ENCODE measurements at regions not wholly inside any gene's neighbourhood (a gene's known extent, or its start where the extent isn't known, plus 50 kb on each side); places are given as distances from the start of the nearest gene placed in this dataset.
"Not testable (repeated sequence)": the region's sequence is repeated elsewhere in the genome, so short reads cannot be mapped to it uniquely, and the experiment has no call there.

GRCh38 chr5:130514984-130515690, 610.9 kb downstream of the CHSY3 start:
- no peaks in the 10 kb centered on the region for H3K36me3 Mint-ChIP-seq (ENCODE audit: low read depth)
- no peak for TF ChIP-seq CTCF (IDR thresholded peaks at IDR 0.05)
- no peaks in the 10 kb centered on the region for H3K4me1 Mint-ChIP-seq
- no peak overlapping the region for H3K4me3 Mint-ChIP-seq
- peaks cover 27% of the 10 kb centered on the region for H3K9me3 Mint-ChIP-seq
- H3K27me3 Mint-ChIP-seq (ENCODE audit: low read depth, poor library complexity) = no peaks in the 10 kb centered on the region
- no peak for DNase-seq
- H3K27ac Mint-ChIP-seq = no peak overlapping the region

GRCh38 chr5:130502702-130503101, 598.4 kb downstream of the CHSY3 start:
- H3K9me3 Mint-ChIP-seq = peaks cover 19% of the 10 kb centered on the region
- H3K4me1 Mint-ChIP-seq = peaks cover 25% of the 10 kb centered on the region
- H3K27me3 Mint-ChIP-seq (ENCODE audit: low read depth, poor library complexity) = peaks cover 3% of the 10 kb centered on the region
- no peak overlapping the region for H3K4me3 Mint-ChIP-seq
- no peak for DNase-seq
- peak overlapping the region; percentile 63 for H3K27ac Mint-ChIP-seq
- TF ChIP-seq CTCF (IDR thresholded peaks at IDR 0.05) = no peak
- peaks cover 6% of the 10 kb centered on the region for H3K36me3 Mint-ChIP-seq (ENCODE audit: low read depth)

GRCh38 chr5:130501151-130501865, 597.0 kb downstream of the CHSY3 start:
- Mint-ChIP-seq H3K27me3 (ENCODE audit: low read depth, poor library complexity) (peaks cover 3% of the 10 kb centered on the region), H3K9me3 (peaks cover 19% of the 10 kb centered on the region), H3K4me3 (no peak overlapping the region), H3K36me3 (ENCODE audit: low read depth) (peaks cover 6% of the 10 kb centered on the region), H3K27ac (peak overlapping the region; percentile 5), H3K4me1 (peaks cover 25% of the 10 kb centered on the region)
- no peak for DNase-seq
- no peak for TF ChIP-seq CTCF (IDR thresholded peaks at IDR 0.05)

- H3K4me3 Mint-ChIP-seq; H3K27me3 Mint-ChIP-seq (ENCODE audit: low read depth, poor library complexity); H3K36me3 Mint-ChIP-seq (ENCODE audit: low read depth); DNase-seq: not testable (repeated sequence)
- peak overlapping the region; percentile 54 for H3K27ac Mint-ChIP-seq
- H3K4me1 Mint-ChIP-seq = peaks cover 25% of the 10 kb centered on the region
- peaks cover 27% of the 10 kb centered on the region for H3K9me3 Mint-ChIP-seq
Measured at GRCh38 chr5:130500495-130500894, 596.2 kb downstream of the CHSY3 start.

GRCh38 chr5:130496215-130496614, 592.0 kb downstream of the CHSY3 start:
- peaks cover 43% of the 10 kb centered on the region for H3K9me3 Mint-ChIP-seq
- H3K27me3 Mint-ChIP-seq (ENCODE audit: low read depth, poor library complexity) = no peaks in the 10 kb centered on the region
- no peak for DNase-seq
- no peak for TF ChIP-seq CTCF (IDR thresholded peaks at IDR 0.05)
- H3K4me1 Mint-ChIP-seq = peaks cover 6% of the 10 kb centered on the region
- no peak overlapping the region for H3K27ac Mint-ChIP-seq
- H3K4me3 Mint-ChIP-seq = no peak overlapping the region
- peaks cover 13% of the 10 kb centered on the region for H3K36me3 Mint-ChIP-seq (ENCODE audit: low read depth)

GRCh38 chr5:130488252-130488651, 584.0 kb downstream of the CHSY3 start:
- no peaks in the 10 kb centered on the region for H3K27me3 Mint-ChIP-seq (ENCODE audit: low read depth, poor library complexity)
- peaks cover 8% of the 10 kb centered on the region for H3K9me3 Mint-ChIP-seq
- H3K4me3 Mint-ChIP-seq = no peak overlapping the region
- H3K27ac Mint-ChIP-seq = no peak overlapping the region
- H3K36me3 Mint-ChIP-seq (ENCODE audit: low read depth) = peaks cover under 1% of the 10 kb centered on the region
- DNase-seq = no peak
- TF ChIP-seq CTCF (IDR thresholded peaks at IDR 0.05) = no peak
- no peaks in the 10 kb centered on the region for H3K4me1 Mint-ChIP-seq
